Heart left ventricle (tissue), 16 donors: ENCODE measurements at regions not wholly inside any gene's neighbourhood (a gene's known extent, or its start where the extent isn't known, plus 50 kb on each side); places are given as distances from the start of the nearest gene placed in this dataset.

Experiments used
- ATAC-seq, 4 donors: fragments of 200-7000 bp; cut with Tn5 transposase; one replicate each; pipeline ENCODE4 v1.9.1; 2020 to 2022; ENCODE audit warnings: moderate library complexity in 4 of 4, mild to moderate bottlenecking in 3 of 4, moderate number of reproducible peaks in 1 of 4
- DNase-seq, 5 donors: peaks; one replicate each; pipeline ENCODE4 v3.0.0-alpha.2; 2020
- H3K27ac ChIP-seq, 12 donors: fragments of 200-600 bp; sonication (generic) in 4 of 12; one replicate each; pipeline versions ENCODE4 v1.5.0 to v1.8.0; 2016 to 2022; ENCODE audit warnings: mild to moderate bottlenecking in 2 of 12
- H3K27me3 ChIP-seq, 9 donors: fragments of 200-600 bp; sonication (generic) in 2 of 9; one replicate each; pipeline versions ENCODE4 v1.5.1 to v1.8.0; 2016 to 2022; ENCODE audit warnings: mild to moderate bottlenecking in 3 of 9
- H3K36me3 ChIP-seq, 9 donors: fragments of 200-600 bp; sonication (generic) in 2 of 9; one replicate each; pipeline versions ENCODE4 v1.5.0 to v1.8.0; 2018 to 2022; ENCODE audit warnings: mild to moderate bottlenecking in 2 of 9
- H3K4me1 ChIP-seq, 12 donors: fragments of 200-600 bp; sonication (generic) in 4 of 12; one replicate each; pipeline versions ENCODE4 v1.5.0 to v1.8.0; 2016 to 2022; ENCODE audit warnings: mild to moderate bottlenecking in 3 of 12
- H3K4me3 ChIP-seq, 12 donors: fragments of 200-600 bp; sonication (generic) in 4 of 12; one replicate each; pipeline versions ENCODE4 v1.5.0 to v1.8.0; 2017 to 2022; ENCODE audit warnings: mild to moderate bottlenecking in 9 of 12, moderate library complexity in 4 of 12
- H3K9me3 ChIP-seq, 12 donors: fragments of 200-600 bp; sonication (generic) in 4 of 12; one replicate each; pipeline versions ENCODE4 v1.5.0 to v1.8.0; 2016 to 2022; ENCODE audit warnings: mild to moderate bottlenecking in 1 of 12
- CTCF ChIP-seq, 12 donors: fragments of 200-600 bp; sonication (generic) in 4 of 12; IDR thresholded peaks; one replicate each; pipeline versions ENCODE4 v1.5.0 to v1.8.0; 2018 to 2022; ENCODE audit warnings: antibody characterized with exemption in 12 of 12, mild to moderate bottlenecking in 5 of 12
- POLR2A ChIP-seq, 2 donors: fragments of 450-650 bp; IDR thresholded peaks; one replicate each; pipeline ENCODE4 v1.6.1; 2017; ENCODE audit warnings: antibody characterized with exemption in 2 of 2, mild to moderate bottlenecking in 2 of 2, moderate library complexity in 2 of 2
- WGBS, 4 donors: extraction: QIAGEN DNeasy Blood & Tissue Kit in 2 of 4; methylation state at CpG; one replicate each; pipeline versions ENCODE4 v1.1.5 to v1.1.7; 2013 to 2018; 5-methylcytosine and 5-hydroxymethylcytosine counted together
- intact Hi-C, 10 donors: fragments of 100-400 bp; cut with DNase I; formaldehyde crosslinking; loops; one replicate each; pipeline versions ENCODE4 v1.11.1 to v1.14.2; 2022
- donor health status: ischemic (EF 13 %, LVEDD 7.1; RV severe dilation, severe dysfunction).
- donor health status: healthy with polysubstance abuse.
- donor health status: DM: no; HTN: yes; CAD: no.
- donor health status: DM: no; HTN: no; CAD: no.
- donor health status: ischemic (EF 25% LVEDD 6.9; RV normal size, moderate dysfunction).
- donor health status: ischemic (EF 25% LVEDD 5.7; RV mildly dilated, moderate dysfunction).
- donor health status: healthy.
- donor health status: DM: yes; HTN: yes; CAD: no.
- donor health status: ischemic (EF 35%, LVEDD 5.7; RV mildly dilated, moderate dysfunction).
- donor health status: nonischemic (EF 11% LVEDD 7.7; RV severe dilation, severe dysfunction).
- donor health status: DM: yes; HTN: yes; CAD: no.
- donor health status: PGD.
- donor health status: ischemic (EF 29% LVEDD 5.4; RV normal size, mild dysfunction).
- donor health status: nonischemic (EF 23%, LVEDD 6.1; RV moderate dilation, normal function).

- 59 to 75% (median 67%) methylated on average over 2 of the region's 2 CpGs for WGBS, 4 donors
- intact Hi-C loops = no loop called here
- H3K4me3 ChIP-seq = no peak overlapping the region
- ATAC-seq = no peak
- no peak for TF ChIP-seq POLR2A (IDR thresholded peaks at IDR 0.05)
- no peak for TF ChIP-seq CTCF (IDR thresholded peaks at IDR 0.05)
- no peaks in the 10 kb centered on the region for H3K4me1 ChIP-seq
- no peaks in the 10 kb centered on the region for H3K9me3 ChIP-seq
- H3K27me3 ChIP-seq = peaks cover 0 to 45% (median 2%) of the 10 kb centered on the region in 9 donors
- DNase-seq = no peak
- H3K27ac ChIP-seq = no peak overlapping the region
- no peaks in the 10 kb centered on the region for H3K36me3 ChIP-seq
Measured at GRCh38 chr22:22384668-22385244, 123.8 kb downstream of the ZNF280B start.

- Histone ChIP-seq H3K9me3 (no peaks in the 10 kb centered on the region), H3K27ac (no peak overlapping the region), H3K36me3 (no peaks in the 10 kb centered on the region), H3K27me3 (peaks cover 0 to 45% (median 0%) of the 10 kb centered on the region in 9 donors), H3K4me1 (no peaks in the 10 kb centered on the region), H3K4me3 (no peak overlapping the region)
- ATAC-seq = no peak
- TF ChIP-seq CTCF (IDR thresholded peaks at IDR 0.05) (no peak), POLR2A (IDR thresholded peaks at IDR 0.05) (no peak)
- intact Hi-C loops = no loop called here
- WGBS, 4 donors = 51 to 59% (median 54%) methylated on average over 10 of the region's 10 CpGs
- no peak for DNase-seq
Measured at GRCh38 chr22:22386602-22387385, 121.7 kb downstream of the ZNF280B start.

GRCh38 chr22:22387386-22387736 lies 121.2 kb downstream of the ZNF280B start:
- TF ChIP-seq CTCF (IDR thresholded peaks at IDR 0.05) (no peak), POLR2A (IDR thresholded peaks at IDR 0.05) (no peak)
- H3K9me3 ChIP-seq = peaks cover 0 to 2% (median 0%) of the 10 kb centered on the region in 12 donors
- H3K4me3 ChIP-seq = no peak overlapping the region
- no peak overlapping the region for H3K27ac ChIP-seq
- intact Hi-C loops = no loop called here
- DNase-seq (no peak), ATAC-seq (no peak)
- H3K27me3 ChIP-seq = peaks cover 0 to 40% (median 0%) of the 10 kb centered on the region in 9 donors
- no peaks in the 10 kb centered on the region for H3K36me3 ChIP-seq
- H3K4me1 ChIP-seq = no peaks in the 10 kb centered on the region
- WGBS, 4 donors = 0 to 59% (median 37%) methylated on average over 1 of the region's 1 CpG

- ATAC-seq (no peak), DNase-seq (no peak)
- H3K4me1 ChIP-seq = no peaks in the 10 kb centered on the region
- no peak overlapping the region for H3K4me3 ChIP-seq
- peaks cover 0 to 38% (median 0%) of the 10 kb centered on the region in 9 donors for H3K27me3 ChIP-seq
- no peak overlapping the region for H3K27ac ChIP-seq
- TF ChIP-seq POLR2A (IDR thresholded peaks at IDR 0.05) = no peak
- no peak for TF ChIP-seq CTCF (IDR thresholded peaks at IDR 0.05)
- intact Hi-C loops = no loop called here
- WGBS, 4 donors = 66 to 89% (median 74%) methylated on average over 5 of the region's 5 CpGs
- H3K9me3 ChIP-seq = peaks cover 0 to 9% (median 0%) of the 10 kb centered on the region in 12 donors
- no peaks in the 10 kb centered on the region for H3K36me3 ChIP-seq
Measured at GRCh38 chr22:22388090-22388489, 120.5 kb downstream of the ZNF280B start.
